Mesodermal cell (in vitro differentiated cells): ENCODE measurements at regions not wholly inside any gene's neighbourhood (a gene's known extent, or its start where the extent isn't known, plus 50 kb on each side); places are given as distances from the start of the nearest gene placed in this dataset.

Experiments
- H3K27ac ChIP-seq: 2 replicates; pipeline ENCODE4 v1.7.0; 2013; ENCODE audit warnings: mild to moderate bottlenecking, low read depth, low read length, moderate library complexity; ENCODE audit not compliant: severe bottlenecking
- H3K36me3 ChIP-seq: 2 replicates; pipeline ENCODE4 v1.7.1; 2013; ENCODE audit warnings: mild to moderate bottlenecking, low read length, moderate library complexity; ENCODE audit not compliant: control insufficient read depth, insufficient read depth
- H3K4me1 ChIP-seq: one replicate; pipeline ENCODE4 v1.7.1; 2013; ENCODE audit warnings: mild to moderate bottlenecking, low read length; ENCODE audit not compliant: insufficient read depth, control insufficient read depth, poor library complexity, severe bottlenecking
- H3K4me3 ChIP-seq: 2 replicates; pipeline ENCODE4 v1.7.0; 2013; ENCODE audit warnings: low read length, control low read depth, mild to moderate bottlenecking; ENCODE audit not compliant: insufficient read depth, poor library complexity, severe bottlenecking; ENCODE audit errors: extremely low read depth
- H3K9me3 ChIP-seq: 2 replicates; pipeline ENCODE4 v1.7.1; 2013; ENCODE audit warnings: mild to moderate bottlenecking, low read length, moderate library complexity; ENCODE audit not compliant: control insufficient read depth
- WGBS, 2 experiments: methylation state at CpG; one replicate each; pipeline ENCODE4 v1.1.5; 2013; ENCODE audit warnings: missing lambda C conversion rate in 2 of 2; ENCODE audit not compliant: insufficient coverage in 2 of 2; 5-methylcytosine and 5-hydroxymethylcytosine counted together

DNA sequence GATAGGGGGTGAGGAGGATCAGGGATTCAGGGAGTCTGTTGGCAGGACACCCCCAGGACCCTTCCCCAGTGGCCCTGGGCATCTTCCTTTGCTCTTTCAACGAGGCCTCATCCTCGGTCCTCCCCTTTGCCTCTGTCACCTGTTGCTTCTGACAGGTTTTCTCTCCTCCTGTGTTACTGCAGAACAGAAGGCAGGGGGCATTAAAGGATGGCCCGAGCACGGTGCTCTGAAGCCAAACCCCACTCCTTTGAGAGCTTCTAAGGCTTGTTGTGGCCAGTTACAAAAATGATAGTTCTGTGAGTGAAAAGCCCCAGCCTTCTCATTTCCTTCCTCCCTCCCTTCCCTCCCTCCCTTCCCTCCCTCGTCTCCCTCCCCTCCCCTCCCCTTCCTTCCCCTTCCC, 82.5 kb downstream of the THNSL2 start:
- 70 to 74% methylated on average over 2 to 4 of the region's 5 CpGs for WGBS, 2 experiments
- Histone ChIP-seq H3K36me3 (no peaks in the 10 kb centered on the region), H3K27ac (no peak overlapping the region)

DNA sequence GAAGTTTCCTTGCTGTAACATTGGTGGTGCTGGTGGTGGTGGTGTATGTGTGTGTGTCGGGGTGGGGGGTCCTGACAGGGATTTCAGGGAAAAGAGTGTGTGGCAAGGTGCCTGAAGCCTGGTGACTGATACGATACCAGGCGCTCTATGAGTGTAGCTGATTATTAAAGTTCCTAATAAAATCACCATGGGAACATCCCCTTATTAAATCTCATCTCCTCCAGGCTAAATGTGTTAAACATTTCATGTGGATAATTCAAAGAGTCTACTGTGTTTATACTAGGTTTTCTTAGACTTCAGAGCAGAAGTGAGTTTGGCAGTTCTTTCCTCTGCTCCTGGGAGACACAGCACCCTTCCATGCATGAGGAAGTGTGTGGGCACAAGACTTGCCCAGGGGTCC, 82.0 kb downstream of the THNSL2 start:
- H3K9me3 ChIP-seq: no peaks in the 10 kb centered on the region
- no peaks in the 10 kb centered on the region for H3K36me3 ChIP-seq
- no peak overlapping the region for H3K27ac ChIP-seq
- WGBS, 2 experiments: 78 to 80% methylated on average over 1 of the region's 3 CpGs
- H3K4me1 ChIP-seq: no peaks in the 10 kb centered on the region
- H3K4me3 ChIP-seq: no peak overlapping the region

More for the DNA sequence above, 82.5 kb downstream of the THNSL2 start:
- no peaks in the 10 kb centered on the region for H3K4me1 ChIP-seq
- H3K4me3 ChIP-seq: no peak overlapping the region
- H3K9me3 ChIP-seq: no peaks in the 10 kb centered on the region

DNA sequence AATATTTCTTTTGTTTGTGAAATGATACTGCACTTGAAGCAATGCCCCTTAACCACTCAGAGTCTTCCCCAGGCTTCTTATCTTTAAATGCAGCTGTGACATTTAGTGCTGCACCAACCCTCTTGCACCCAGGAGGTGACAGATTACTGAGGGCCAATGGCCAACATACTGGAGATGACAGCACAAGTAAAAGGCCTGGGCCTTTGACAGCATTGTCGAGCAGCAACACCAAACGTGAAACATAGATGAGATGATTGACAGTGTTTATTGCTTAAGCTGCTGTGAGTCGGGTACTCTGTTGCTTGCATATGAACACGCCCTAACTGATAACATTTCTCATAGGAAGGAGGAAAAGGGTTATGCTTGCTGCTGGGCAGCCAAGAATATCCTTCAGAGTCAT, 80.3 kb downstream of the THNSL2 start:
- no peaks in the 10 kb centered on the region for H3K9me3 ChIP-seq
- H3K4me1 ChIP-seq: no peaks in the 10 kb centered on the region
- no peak overlapping the region for H3K4me3 ChIP-seq
- whole genome bisulfite sequencing, 2 experiments: 92 to 93% methylated on average over 4 of the region's 4 CpGs
- no peak overlapping the region for H3K27ac ChIP-seq
- no peaks in the 10 kb centered on the region for H3K36me3 ChIP-seq

DNA sequence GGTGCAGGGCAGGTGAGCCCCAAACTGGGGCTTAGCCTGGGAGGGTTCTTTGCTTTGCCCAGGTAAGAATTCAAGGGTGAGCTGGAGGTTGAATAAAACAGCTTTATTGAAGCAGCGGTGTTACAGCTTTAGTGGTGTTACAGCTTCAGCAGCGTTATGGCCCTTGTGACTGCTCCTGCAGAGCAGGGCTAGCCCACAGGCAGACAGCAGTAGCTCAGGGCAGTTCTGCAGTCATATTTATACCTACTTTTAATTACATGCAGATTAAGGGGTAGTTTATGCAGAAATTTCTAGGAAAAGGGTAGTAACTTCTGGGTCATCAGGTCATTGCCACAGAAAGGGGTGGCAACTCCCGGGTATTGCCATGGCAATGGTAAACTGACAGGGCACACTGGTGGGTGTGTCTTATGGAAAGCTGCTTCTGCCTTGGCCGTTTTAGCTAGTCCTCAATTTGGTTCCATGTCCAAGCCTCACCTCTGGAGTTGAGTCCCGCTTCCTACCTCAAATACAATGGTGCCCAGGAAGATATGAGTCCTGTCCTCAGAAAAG, 78.2 kb downstream of the THNSL2 start:
- no peaks in the 10 kb centered on the region for H3K4me1 ChIP-seq
- no peak overlapping the region for H3K4me3 ChIP-seq
- WGBS, 2 experiments: 85 to 94% methylated on average over 5 of the region's 5 CpGs
- no peaks in the 10 kb centered on the region for H3K36me3 ChIP-seq
- no peak overlapping the region for H3K27ac ChIP-seq
- H3K9me3 ChIP-seq: peaks cover under 1% of the 10 kb centered on the region

DNA sequence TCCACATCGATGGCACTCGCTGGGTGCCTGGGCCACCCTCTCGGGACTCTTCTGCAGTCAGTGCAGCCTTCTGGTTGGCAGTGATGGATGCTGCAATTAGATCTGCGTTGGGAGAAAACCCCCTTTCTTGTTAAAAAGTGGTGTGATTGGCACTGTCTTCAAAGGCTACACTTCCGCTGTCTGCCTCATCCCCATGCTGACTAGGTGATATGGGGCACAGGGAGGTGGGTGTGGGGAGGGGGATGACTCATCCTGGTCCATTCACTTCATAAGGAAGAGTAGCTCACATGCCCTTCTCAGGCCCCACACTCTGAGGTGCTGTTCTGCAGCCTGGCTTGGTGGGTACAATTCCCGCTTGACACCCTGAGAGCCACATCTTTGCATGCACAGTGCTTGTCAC, 77.4 kb downstream of the THNSL2 start:
- Histone ChIP-seq H3K4me1 (no peaks in the 10 kb centered on the region), H3K36me3 (no peaks in the 10 kb centered on the region), H3K4me3 (no peak overlapping the region), H3K27ac (no peak overlapping the region), H3K9me3 (peaks cover 3% of the 10 kb centered on the region)
- 83 to 85% methylated on average over 5 to 6 of the region's 6 CpGs for WGBS, 2 experiments

DNA sequence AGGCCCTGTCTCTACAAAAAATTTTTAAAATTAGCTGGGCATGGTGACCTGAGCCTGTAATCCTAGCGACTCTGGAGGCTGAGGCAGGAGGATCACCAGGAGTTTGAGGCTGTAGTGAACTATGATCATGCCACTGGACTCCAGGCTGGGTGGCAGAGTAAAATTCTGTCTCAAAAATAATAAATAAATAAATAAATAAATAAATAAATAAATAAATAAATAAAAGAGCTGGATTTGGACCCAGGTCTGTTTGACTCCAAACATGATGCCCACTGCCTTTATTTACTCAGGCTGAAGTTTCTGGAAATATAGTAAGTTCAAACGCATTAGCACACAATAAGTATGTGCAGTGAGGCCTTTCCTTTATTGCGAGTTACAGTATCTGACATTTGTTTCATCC, 75.0 kb downstream of the THNSL2 start:
- Histone ChIP-seq H3K9me3 (peaks cover 3% of the 10 kb centered on the region), H3K4me3 (no peak overlapping the region), H3K27ac (no peak overlapping the region), H3K36me3 (no peaks in the 10 kb centered on the region), H3K4me1 (no peaks in the 10 kb centered on the region)
- WGBS, 2 experiments: no CpG with 5 or more reads among the region's 3 CpGs

DNA sequence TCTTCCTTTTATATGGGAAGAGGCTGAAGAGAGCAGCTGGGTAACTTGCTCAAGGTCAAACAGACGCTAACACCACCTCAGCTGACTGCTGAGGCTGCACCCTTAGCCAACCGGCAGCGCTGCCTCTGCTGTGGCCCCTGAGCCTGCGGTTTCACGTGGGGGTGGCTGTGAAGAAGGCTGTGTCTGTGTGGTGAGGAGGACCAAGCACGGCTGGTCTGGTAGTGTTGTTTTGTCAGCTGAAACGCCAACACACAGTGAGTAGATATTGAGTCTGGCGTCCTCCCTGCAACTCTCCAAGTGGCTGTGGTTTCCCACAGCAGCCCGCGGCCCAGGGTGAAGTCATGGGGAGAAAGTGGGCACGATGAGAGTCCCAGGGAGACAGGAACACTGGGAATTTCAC, 69.6 kb downstream of the THNSL2 start:
- 90 to 95% methylated on average over 7 to 10 of the region's 11 CpGs for WGBS, 2 experiments
- H3K36me3 ChIP-seq: no peaks in the 10 kb centered on the region
- no peak overlapping the region for H3K4me3 ChIP-seq
- H3K27ac ChIP-seq: no peak overlapping the region
- no peaks in the 10 kb centered on the region for H3K4me1 ChIP-seq
- H3K9me3 ChIP-seq: peaks cover 3% of the 10 kb centered on the region

DNA sequence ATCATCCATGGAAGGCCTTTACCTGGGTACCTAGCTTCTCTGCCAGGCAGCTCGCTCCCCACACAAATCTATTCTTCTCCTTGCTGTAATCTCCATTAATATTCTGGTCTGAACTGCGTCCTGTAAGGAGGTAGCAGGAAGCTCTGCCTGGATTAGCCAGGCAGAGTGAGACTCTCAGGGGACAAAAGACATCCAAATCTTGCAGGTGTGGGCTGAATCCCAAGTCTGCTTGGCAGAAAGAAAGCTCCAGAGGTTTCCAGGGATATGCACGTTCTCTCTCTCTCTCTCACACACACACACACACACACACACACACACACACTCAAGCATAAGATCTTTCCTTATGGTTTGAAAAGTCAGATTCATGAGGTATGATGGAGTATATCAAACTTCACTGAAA, 66.5 kb downstream of the THNSL2 start:
- H3K4me3 ChIP-seq: no peak overlapping the region
- no peaks in the 10 kb centered on the region for H3K9me3 ChIP-seq
- no peaks in the 10 kb centered on the region for H3K36me3 ChIP-seq
- no peaks in the 10 kb centered on the region for H3K4me1 ChIP-seq
- no CpG with 5 or more reads among the region's 3 CpGs for WGBS, 2 experiments
- H3K27ac ChIP-seq: no peak overlapping the region
